ENCODE measurements at regions not wholly inside any gene's neighbourhood (a gene's known extent, or its start where the extent isn't known, plus 50 kb on each side); places are given as distances from the start of the nearest gene placed in this dataset.

GRCh38 chr16:59907611-59908010 is 1173.5 kb upstream of the GOT2 start:
- no peak overlapping the region for H3K27ac ChIP-seq (ENCODE audit: insufficient read depth, low read length, poor library complexity, severe bottlenecking)
- no peaks in the 10 kb centered on the region for H3K4me1 ChIP-seq (ENCODE audit: control insufficient read depth, insufficient read depth, low read length, poor library complexity, severe bottlenecking)
- peaks cover 0 to 22% (median 10%) of the 10 kb centered on the region in 7 donors for H3K9me3 Mint-ChIP-seq
- DNase-seq (no peak), ATAC-seq (ENCODE audit: low read depth in 2 of 2) (no peak)
- no peak overlapping the region for H3K4me3 Mint-ChIP-seq
- H3K4me3 ChIP-seq (ENCODE audit: low read depth, low read length) = no peak overlapping the region
- no peaks in the 10 kb centered on the region for H3K36me3 Mint-ChIP-seq
- H3K9me3 ChIP-seq (ENCODE audit: control insufficient read depth in 2 of 2, low read length in 2 of 2) = peaks cover 1 to 16% of the 10 kb centered on the region in 2 experiments
- H3K27me3 ChIP-seq (ENCODE audit: control insufficient read depth, insufficient read depth, low read length) = no peaks in the 10 kb centered on the region
- no peaks in the 10 kb centered on the region for H3K27me3 Mint-ChIP-seq
- H3K36me3 ChIP-seq (ENCODE audit: control insufficient read depth, insufficient read depth, low read length) = no peaks in the 10 kb centered on the region
- no peak overlapping the region for H3K27ac Mint-ChIP-seq
- H3K4me1 Mint-ChIP-seq = no peaks in the 10 kb centered on the region

- no peak overlapping the region for H3K4me3 Mint-ChIP-seq
- H3K4me1 Mint-ChIP-seq = no peaks in the 10 kb centered on the region
- Histone ChIP-seq H3K4me3 (ENCODE audit: low read depth, low read length) (no peak overlapping the region), H3K27ac (ENCODE audit: insufficient read depth, low read length, poor library complexity, severe bottlenecking) (no peak overlapping the region), H3K27me3 (ENCODE audit: control insufficient read depth, insufficient read depth, low read length) (no peaks in the 10 kb centered on the region), H3K9me3 (ENCODE audit: control insufficient read depth in 2 of 2, low read length in 2 of 2) (peaks cover 1 to 16% of the 10 kb centered on the region in 2 experiments), H3K4me1 (ENCODE audit: control insufficient read depth, insufficient read depth, low read length, poor library complexity, severe bottlenecking) (no peaks in the 10 kb centered on the region), H3K36me3 (ENCODE audit: control insufficient read depth, insufficient read depth, low read length) (no peaks in the 10 kb centered on the region)
- H3K9me3 Mint-ChIP-seq = peaks cover 2 to 22% (median 6%) of the 10 kb centered on the region in 7 donors
- no peaks in the 10 kb centered on the region for H3K27me3 Mint-ChIP-seq
- H3K36me3 Mint-ChIP-seq = no peaks in the 10 kb centered on the region
- no peak for DNase-seq
- no peak overlapping the region for H3K27ac Mint-ChIP-seq
- no peak for ATAC-seq (ENCODE audit: low read depth in 2 of 2)
Observed at GRCh38 chr16:59905606-59906005, 1171.5 kb upstream of the GOT2 start.

GRCh38 chr16:59905131-59905530 is 1171.0 kb upstream of the GOT2 start:
- no peaks in the 10 kb centered on the region for H3K4me1 ChIP-seq (ENCODE audit: control insufficient read depth, insufficient read depth, low read length, poor library complexity, severe bottlenecking)
- H3K27ac ChIP-seq (ENCODE audit: insufficient read depth, low read length, poor library complexity, severe bottlenecking) = no peak overlapping the region
- Mint-ChIP-seq H3K36me3 (no peaks in the 10 kb centered on the region), H3K27ac (no peak overlapping the region), H3K27me3 (no peaks in the 10 kb centered on the region), H3K9me3 (peaks cover 2 to 22% (median 4%) of the 10 kb centered on the region in 7 donors), H3K4me1 (no peaks in the 10 kb centered on the region), H3K4me3 (no peak overlapping the region)
- H3K27me3 ChIP-seq (ENCODE audit: control insufficient read depth, insufficient read depth, low read length) = no peaks in the 10 kb centered on the region
- H3K9me3 ChIP-seq (ENCODE audit: control insufficient read depth in 2 of 2, low read length in 2 of 2) = peaks cover 1 to 16% of the 10 kb centered on the region in 2 experiments
- H3K36me3 ChIP-seq (ENCODE audit: control insufficient read depth, insufficient read depth, low read length) = no peaks in the 10 kb centered on the region
- no peak for ATAC-seq (ENCODE audit: low read depth in 2 of 2)
- no peak overlapping the region for H3K4me3 ChIP-seq (ENCODE audit: low read depth, low read length)
- no peak for DNase-seq

- no peak for DNase-seq
- H3K4me3 ChIP-seq (ENCODE audit: low read depth, low read length) = no peak overlapping the region
- Mint-ChIP-seq H3K36me3 (no peaks in the 10 kb centered on the region), H3K9me3 (peaks cover 3 to 21% (median 10%) of the 10 kb centered on the region in 7 donors), H3K27me3 (no peaks in the 10 kb centered on the region), H3K4me1 (no peaks in the 10 kb centered on the region), H3K4me3 (no peak overlapping the region), H3K27ac (no peak overlapping the region)
- H3K9me3 ChIP-seq (ENCODE audit: control insufficient read depth in 2 of 2, low read length in 2 of 2) = peaks cover 3 to 9% of the 10 kb centered on the region in 2 experiments
- no peaks in the 10 kb centered on the region for H3K36me3 ChIP-seq (ENCODE audit: control insufficient read depth, insufficient read depth, low read length)
- no peak for ATAC-seq (ENCODE audit: low read depth in 2 of 2)
- H3K4me1 ChIP-seq (ENCODE audit: control insufficient read depth, insufficient read depth, low read length, poor library complexity, severe bottlenecking) = no peaks in the 10 kb centered on the region
- no peaks in the 10 kb centered on the region for H3K27me3 ChIP-seq (ENCODE audit: control insufficient read depth, insufficient read depth, low read length)
- no peak overlapping the region for H3K27ac ChIP-seq (ENCODE audit: insufficient read depth, low read length, poor library complexity, severe bottlenecking)
Observed at GRCh38 chr16:59899940-59900339, 1165.8 kb upstream of the GOT2 start.

GRCh38 chr16:59892376-59892775 is 1158.3 kb upstream of the GOT2 start:
- ATAC-seq (ENCODE audit: low read depth in 2 of 2) (no peak), DNase-seq (no peak)
- no peak overlapping the region for H3K27ac ChIP-seq (ENCODE audit: insufficient read depth, low read length, poor library complexity, severe bottlenecking)
- Mint-ChIP-seq H3K4me1 (peaks cover 0 to 5% (median 0%) of the 10 kb centered on the region in 4 donors), H3K36me3 (no peaks in the 10 kb centered on the region), H3K4me3 (no peak overlapping the region), H3K27ac (no peak overlapping the region), H3K9me3 (peaks cover 2 to 48% (median 16%) of the 10 kb centered on the region in 7 donors), H3K27me3 (no peaks in the 10 kb centered on the region)
- no peaks in the 10 kb centered on the region for H3K27me3 ChIP-seq (ENCODE audit: control insufficient read depth, insufficient read depth, low read length)
- H3K4me1 ChIP-seq (ENCODE audit: control insufficient read depth, insufficient read depth, low read length, poor library complexity, severe bottlenecking) = no peaks in the 10 kb centered on the region
- H3K4me3 ChIP-seq (ENCODE audit: low read depth, low read length) = no peak overlapping the region
- H3K9me3 ChIP-seq (ENCODE audit: control insufficient read depth in 2 of 2, low read length in 2 of 2) = peaks cover 3 to 12% of the 10 kb centered on the region in 2 experiments
- H3K36me3 ChIP-seq (ENCODE audit: control insufficient read depth, insufficient read depth, low read length) = no peaks in the 10 kb centered on the region

GRCh38 chr16:59887856-59888255 is 1153.7 kb upstream of the GOT2 start:
- Histone ChIP-seq H3K4me3 (ENCODE audit: low read depth, low read length) (no peak overlapping the region), H3K36me3 (ENCODE audit: control insufficient read depth, insufficient read depth, low read length) (no peaks in the 10 kb centered on the region), H3K27me3 (ENCODE audit: control insufficient read depth, insufficient read depth, low read length) (no peaks in the 10 kb centered on the region), H3K9me3 (ENCODE audit: control insufficient read depth in 2 of 2, low read length in 2 of 2) (peaks cover 4 to 13% of the 10 kb centered on the region in 2 experiments), H3K27ac (ENCODE audit: insufficient read depth, low read length, poor library complexity, severe bottlenecking) (no peak overlapping the region), H3K4me1 (ENCODE audit: control insufficient read depth, insufficient read depth, low read length, poor library complexity, severe bottlenecking) (no peaks in the 10 kb centered on the region)
- peaks cover 4 to 49% (median 10%) of the 10 kb centered on the region in 7 donors for H3K9me3 Mint-ChIP-seq
- ATAC-seq (ENCODE audit: low read depth in 2 of 2) (no peak), DNase-seq (no peak)
- H3K27me3 Mint-ChIP-seq = no peaks in the 10 kb centered on the region
- H3K36me3 Mint-ChIP-seq = no peaks in the 10 kb centered on the region
- no peak overlapping the region for H3K4me3 Mint-ChIP-seq
- no peak overlapping the region for H3K27ac Mint-ChIP-seq
- H3K4me1 Mint-ChIP-seq = peaks cover 0 to under 1% (median 0%) of the 10 kb centered on the region in 4 donors

- H3K9me3 Mint-ChIP-seq = peaks cover 5 to 45% (median 13%) of the 10 kb centered on the region in 7 donors
- no peaks in the 10 kb centered on the region for H3K27me3 Mint-ChIP-seq
- Histone ChIP-seq H3K36me3 (ENCODE audit: control insufficient read depth, insufficient read depth, low read length) (no peaks in the 10 kb centered on the region), H3K4me3 (ENCODE audit: low read depth, low read length) (no peak overlapping the region), H3K27me3 (ENCODE audit: control insufficient read depth, insufficient read depth, low read length) (no peaks in the 10 kb centered on the region), H3K9me3 (ENCODE audit: control insufficient read depth in 2 of 2, low read length in 2 of 2) (peaks cover 7 to 13% of the 10 kb centered on the region in 2 experiments), H3K4me1 (ENCODE audit: control insufficient read depth, insufficient read depth, low read length, poor library complexity, severe bottlenecking) (no peaks in the 10 kb centered on the region), H3K27ac (ENCODE audit: insufficient read depth, low read length, poor library complexity, severe bottlenecking) (no peak overlapping the region)
- ATAC-seq (ENCODE audit: low read depth in 2 of 2) (no peak), DNase-seq (no peak)
- H3K36me3 Mint-ChIP-seq = no peaks in the 10 kb centered on the region
- no peak overlapping the region for H3K27ac Mint-ChIP-seq
- no peaks in the 10 kb centered on the region for H3K4me1 Mint-ChIP-seq
- no peak overlapping the region for H3K4me3 Mint-ChIP-seq
Observed at GRCh38 chr16:59886021-59886420, 1151.9 kb upstream of the GOT2 start.

- Mint-ChIP-seq H3K27me3 (no peaks in the 10 kb centered on the region), H3K9me3 (peaks cover 3 to 24% (median 8%) of the 10 kb centered on the region in 7 donors), H3K4me3 (no peak overlapping the region), H3K36me3 (no peaks in the 10 kb centered on the region), H3K4me1 (no peaks in the 10 kb centered on the region), H3K27ac (no peak overlapping the region)
- Histone ChIP-seq H3K4me1 (ENCODE audit: control insufficient read depth, insufficient read depth, low read length, poor library complexity, severe bottlenecking) (no peaks in the 10 kb centered on the region), H3K4me3 (ENCODE audit: low read depth, low read length) (no peak overlapping the region), H3K36me3 (ENCODE audit: control insufficient read depth, insufficient read depth, low read length) (no peaks in the 10 kb centered on the region), H3K9me3 (ENCODE audit: control insufficient read depth in 2 of 2, low read length in 2 of 2) (peaks cover 8 to 12% of the 10 kb centered on the region in 2 experiments), H3K27me3 (ENCODE audit: control insufficient read depth, insufficient read depth, low read length) (no peaks in the 10 kb centered on the region), H3K27ac (ENCODE audit: insufficient read depth, low read length, poor library complexity, severe bottlenecking) (no peak overlapping the region)
- DNase-seq (no peak), ATAC-seq (ENCODE audit: low read depth in 2 of 2) (no peak)
Observed at GRCh38 chr16:59881376-59881775, 1147.3 kb upstream of the GOT2 start.

Data from CD4-positive, CD25-positive, alpha-beta regulatory T cell (primary cell).